K562 (cell line): ENCODE measurements at regions not wholly inside any gene's neighbourhood (a gene's known extent, or its start where the extent isn't known, plus 50 kb on each side); places are given as distances from the start of the nearest gene placed in this dataset.
"Not testable (repeated sequence)": the region's sequence is repeated elsewhere in the genome, so short reads cannot be mapped to it uniquely, and the experiment has no call there.

Source experiments
- DNMT1 ChIP-seq: fragments of 450-650 bp; IDR thresholded peaks from 2 replicates; pipeline ENCODE4 v1.6.1; 2016; ENCODE audit warnings: antibody characterized with exemption, mild to moderate bottlenecking
- ELF1 ChIP-seq: fragments of 200-800 bp; sonication (Bioruptor generic); IDR thresholded peaks from 2 replicates; pipeline ENCODE4 v1.6.1; 2016; ENCODE audit warnings: missing genetic modification characterization, missing compliant biosample characterization
- EZH2 ChIP-seq: IDR thresholded peaks from 2 replicates; pipeline ENCODE4 v1.6.1; 2012; ENCODE audit warnings: low read depth, mild to moderate bottlenecking, inconsistent platforms, low read length, borderline replicate concordance
- NR2C2 ChIP-seq, 2 experiments: fragments of 200-800 bp in 1 of 2; sonication (Bioruptor generic) in 1 of 2; sonication (generic) in 1 of 2; formaldehyde crosslinking in 1 of 2; IDR thresholded peaks; 2 replicates each; pipeline versions ENCODE4 v1.6.1 to v1.8.0; 2016 to 2022; ENCODE audit warnings: mild to moderate bottlenecking in 1 of 2, missing compliant biosample characterization in 1 of 2, missing genetic modification characterization in 1 of 2, missing genetic modification reagents in 1 of 2
- TRIM24 ChIP-seq, 2 experiments: fragments of 450-650 bp; IDR thresholded peaks; 2 replicates each; pipeline ENCODE4 v1.6.1; 2016
- USF2 ChIP-seq: sonication (generic); formaldehyde crosslinking; IDR thresholded peaks from 2 replicates; pipeline ENCODE4 v1.5.0; 2020; ENCODE audit warnings: missing genetic modification reagents
- ZBTB33 ChIP-seq: sonication (generic); formaldehyde crosslinking; IDR thresholded peaks from 2 replicates; pipeline ENCODE4 v1.8.1; 2023; ENCODE audit warnings: mild to moderate bottlenecking, missing genetic modification reagents

- not testable (repeated sequence) for TF ChIP-seq ELF1; ZBTB33 (CRISPR knock-in tag); NR2C2 (CRISPR knock-in tag; IDR thresholded peaks at IDR 0.05); NR2C2 (tag; IDR thresholded peaks at IDR 0.05); EZH2; DNMT1; USF2 (CRISPR knock-in tag); TRIM24 (IDR thresholded peaks at IDR 0.05)
Measured at GRCh38 chr9:11196840-11197365, 584.1 kb upstream of the PTPRD start.
